Mucosa of descending colon (tissue), 3 donors: ENCODE measurements at regions not wholly inside any gene's neighbourhood (a gene's known extent, or its start where the extent isn't known, plus 50 kb on each side); places are given as distances from the start of the nearest gene placed in this dataset.

ENCODE experiments used
- ATAC-seq: fragments of 200-7000 bp; cut with Tn5 transposase; one replicate; pipeline ENCODE4 v1.9.1; 2020; ENCODE audit warnings: mild to moderate bottlenecking, moderate library complexity
- DNase-seq, 3 donors: peaks; one replicate each; pipeline ENCODE4 v3.0.0-alpha.2; 2020
- H3K36me3 ChIP-seq: fragments of 200-600 bp; one replicate; pipeline ENCODE4 v1.8.0; 2021; ENCODE audit warnings: low read depth, mild to moderate bottlenecking
- H3K4me1 ChIP-seq: fragments of 200-600 bp; one replicate; pipeline ENCODE4 v1.8.0; 2021; ENCODE audit warnings: low read depth, mild to moderate bottlenecking
- H3K4me3 ChIP-seq: fragments of 200-600 bp; one replicate; pipeline ENCODE4 v1.8.0; 2021; ENCODE audit warnings: mild to moderate bottlenecking
- H3K9me3 ChIP-seq: fragments of 200-600 bp; one replicate; pipeline ENCODE4 v1.8.0; 2021; ENCODE audit warnings: mild to moderate bottlenecking
- CTCF ChIP-seq: fragments of 200-600 bp; IDR thresholded peaks from one replicate; pipeline ENCODE4 v1.8.0; 2022; ENCODE audit warnings: antibody characterized with exemption, mild to moderate bottlenecking
- intact Hi-C, 2 donors: fragments of 100-400 bp; cut with DNase I in 1 of 2; cut with micrococcal nuclease in 1 of 2; formaldehyde crosslinking; loops; one replicate each; pipeline versions ENCODE4 v1.11.0 to v1.11.1; 2022; cut with DNase I, micrococcal nuclease
- donor health status: DM: no; HTN: no; CAD: no; lungs with moderate emphysema.
- donor health status: DM: no; HTN: no; CAD: no.
- donor health status: DM: no; HTN: yes; CAD: no.

GRCh38 chr6:44062771-44063560 lies 64.3 kb downstream of the MRPL14 start:
- Histone ChIP-seq H3K4me1 (peaks cover 7% of the 10 kb centered on the region), H3K36me3 (no peaks in the 10 kb centered on the region), H3K4me3 (no peak overlapping the region), H3K9me3 (no peaks in the 10 kb centered on the region)
- peak; percentile 21 for ATAC-seq
- intact Hi-C loops, result no loop called here
- TF ChIP-seq CTCF, result peak; percentile 19
- DNase-seq, result no peak

GRCh38 chr6:44062105-44062770 lies 65.0 kb downstream of the MRPL14 start:
- no peak for TF ChIP-seq CTCF
- H3K4me1 ChIP-seq, result peaks cover 7% of the 10 kb centered on the region
- no peak overlapping the region for H3K4me3 ChIP-seq
- DNase-seq (no peak), ATAC-seq (no peak)
- intact Hi-C loops, result no loop called here
- no peaks in the 10 kb centered on the region for H3K36me3 ChIP-seq
- H3K9me3 ChIP-seq, result no peaks in the 10 kb centered on the region

- DNase-seq (no peak), ATAC-seq (no peak)
- H3K9me3 ChIP-seq, result no peaks in the 10 kb centered on the region
- H3K4me1 ChIP-seq, result peaks cover 7% of the 10 kb centered on the region
- TF ChIP-seq CTCF, result no peak
- H3K36me3 ChIP-seq, result no peaks in the 10 kb centered on the region
- intact Hi-C loops, result no loop called here
- no peak overlapping the region for H3K4me3 ChIP-seq
These were observed 65.7 kb downstream of the MRPL14 start for GRCh38 chr6:44061375-44062104.

- TF ChIP-seq CTCF, result no peak
- Histone ChIP-seq H3K4me1 (peaks cover 7% of the 10 kb centered on the region), H3K9me3 (no peaks in the 10 kb centered on the region), H3K4me3 (no peak overlapping the region), H3K36me3 (no peaks in the 10 kb centered on the region)
- intact Hi-C loops, result no loop called here
- no peak for DNase-seq
- ATAC-seq, result no peak
These were observed 66.5 kb downstream of the MRPL14 start for GRCh38 chr6:44060612-44061374.
